ENCODE measurements at regions not wholly inside any gene's neighbourhood (a gene's known extent, or its start where the extent isn't known, plus 50 kb on each side); places are given as distances from the start of the nearest gene placed in this dataset.

- TF ChIP-seq ARID4B (CRISPR knock-in tag; IDR thresholded peaks at IDR 0.05; ENCODE audit: borderline replicate concordance) (no peak), SP1 (CRISPR knock-in tag; conservative IDR thresholded peaks at IDR 0.05) (no peak), NR2C2 (CRISPR knock-in tag; IDR thresholded peaks at IDR 0.05) (no peak), NFYB (CRISPR knock-in tag; conservative IDR thresholded peaks at IDR 0.05; ENCODE audit: low read depth) (no peak), ZNF317 (CRISPR knock-in tag; IDR thresholded peaks at IDR 0.05; ENCODE audit: borderline replicate concordance, low read depth) (no peak), EMX1 (CRISPR knock-in tag; IDR thresholded peaks at IDR 0.05) (no peak), ETV6 (CRISPR knock-in tag; IDR thresholded peaks at IDR 0.05) (no peak), SMAD4 (CRISPR knock-in tag; IDR thresholded peaks at IDR 0.05) (no peak), OVOL2 (CRISPR knock-in tag; IDR thresholded peaks at IDR 0.05; ENCODE audit: borderline replicate concordance) (no peak), CBFB (CRISPR knock-in tag; IDR thresholded peaks at IDR 0.05; ENCODE audit: low read depth) (no peak), ZNF263 (CRISPR knock-in tag; IDR thresholded peaks at IDR 0.05; ENCODE audit: low read depth) (no peak), GRHL2 (CRISPR knock-in tag; IDR thresholded peaks at IDR 0.05; ENCODE audit: insufficient replicate concordance, severe bottlenecking) (no peak)
Observed at GRCh38 chr4:59643682-59644081, 1556.4 kb upstream of the ADGRL3 start (continued).

GRCh38 chr4:59644765-59645164 is 1555.4 kb upstream of the ADGRL3 start:
- no peak for ATAC-seq

GRCh38 chr4:59646082-59646481 is 1554.0 kb upstream of the ADGRL3 start:
- ChIA-PET POLR2A (no interaction called here), CTCF (no interaction called here)
- no peaks in the 10 kb centered on the region for H3K27me3 Mint-ChIP-seq (ENCODE audit: low read depth)
- no peak overlapping the region for H3K4me3 Mint-ChIP-seq
- 0 out of 2 replicates have a peak, but pooled peaks cover 3% of the 10 kb centered on the region for H3K36me3 Mint-ChIP-seq
- peaks cover 16% of the 10 kb centered on the region for H3K9me3 Mint-ChIP-seq
- DNase-seq (ENCODE audit: low spot score) (no peak), ATAC-seq (no peak)
- H3K4me1 Mint-ChIP-seq: no peaks in the 10 kb centered on the region
- H3K27ac Mint-ChIP-seq: no peak overlapping the region
- TF ChIP-seq ATF6 (CRISPR knock-in tag; IDR thresholded peaks at IDR 0.05) (no peak), ZBTB21 (CRISPR knock-in tag; IDR thresholded peaks at IDR 0.05; ENCODE audit: borderline replicate concordance) (no peak), TEAD1 (CRISPR knock-in tag; IDR thresholded peaks at IDR 0.05) (no peak), ZSCAN18 (CRISPR knock-in tag; IDR thresholded peaks at IDR 0.05) (no peak), ZMAT4 (CRISPR knock-in tag; IDR thresholded peaks at IDR 0.05) (no peak), AFF4 (CRISPR knock-in tag; IDR thresholded peaks at IDR 0.05; ENCODE audit: borderline replicate concordance) (no peak), JAZF1 (CRISPR knock-in tag; IDR thresholded peaks at IDR 0.05) (no peak)

More at GRCh38 chr4:59644765-59645164, 1555.4 kb upstream of the ADGRL3 start:
- POLR2A ChIA-PET: interaction anchor here (0.6 kb wide), 1 partner anchor 614 kb away, joined by 3 read pairs; no protein-coding TSS in a partner anchor
- no peaks in the 10 kb centered on the region for H3K4me1 Mint-ChIP-seq
- H3K9me3 Mint-ChIP-seq: 0 out of 2 replicates have a peak, but pooled peaks cover 3% of the 10 kb centered on the region
- H3K4me3 Mint-ChIP-seq: no peak overlapping the region
- H3K27ac Mint-ChIP-seq: no peak overlapping the region
- TF ChIP-seq NR2C2 (CRISPR knock-in tag; IDR thresholded peaks at IDR 0.05): no peak
- TF ChIP-seq TP53 (CRISPR knock-in tag; IDR thresholded peaks at IDR 0.05): no peak
- no peak for TF ChIP-seq ATF1 (CRISPR knock-in tag; IDR thresholded peaks at IDR 0.05)
- no peak for TF ChIP-seq GTF2I (CRISPR knock-in tag; conservative IDR thresholded peaks at IDR 0.05)
- no peak for TF ChIP-seq GRHL2 (CRISPR knock-in tag; IDR thresholded peaks at IDR 0.05; ENCODE audit: insufficient replicate concordance, severe bottlenecking)
- no peak for TF ChIP-seq EMX1 (CRISPR knock-in tag; IDR thresholded peaks at IDR 0.05)
- TF ChIP-seq ZNF219 (CRISPR knock-in tag; IDR thresholded peaks at IDR 0.05; ENCODE audit: borderline replicate concordance): no peak
- no peaks in the 10 kb centered on the region for H3K36me3 Mint-ChIP-seq
- no peak for DNase-seq (ENCODE audit: low spot score)
- no peaks in the 10 kb centered on the region for H3K27me3 Mint-ChIP-seq (ENCODE audit: low read depth)
- CTCF ChIA-PET: no interaction called here

Measured in WTC11 (cell line).